SU-DHL-6 (cell line): ENCODE measurements at regions not wholly inside any gene's neighbourhood (a gene's known extent, or its start where the extent isn't known, plus 50 kb on each side); places are given as distances from the start of the nearest gene placed in this dataset.

Experiments
- CTCF ChIP-seq: fragments of 200-600 bp; sonication (generic); IDR thresholded peaks from one replicate; pipeline ENCODE4 v1.5.1; 2017; ENCODE audit warnings: antibody characterized with exemption, mild to moderate bottlenecking, low read length, moderate library complexity; ENCODE audit not compliant: insufficient read depth, poor library complexity, severe bottlenecking
- EZH2phosphoT487 ChIP-seq: fragments of 200-600 bp; sonication (generic), shearing (Covaris generic); conservative IDR thresholded peaks from 2 replicates; pipeline ENCODE4 v1.6.1; 2018; ENCODE audit warnings: mild to moderate bottlenecking, antibody characterized with exemption, low read length, moderate library complexity, mixed read lengths

GRCh38 chr13:44306371-44307192 lies 67.0 kb upstream of the SERP2 start:
- TF ChIP-seq CTCF (no peak), EZH2phosphoT487 (no peak)
